Muscle layer of duodenum (tissue), 2 donors: ENCODE measurements at regions not wholly inside any gene's neighbourhood (a gene's known extent, or its start where the extent isn't known, plus 50 kb on each side); places are given as distances from the start of the nearest gene placed in this dataset.

Experiments
- H3K27ac ChIP-seq: one replicate; pipeline ENCODE4 v1.7.0; 2013; ENCODE audit warnings: mild to moderate bottlenecking, low read length
- H3K27me3 ChIP-seq: one replicate; pipeline ENCODE4 v1.7.0; 2013; ENCODE audit warnings: low read depth, mild to moderate bottlenecking, control low read depth, low read length
- H3K36me3 ChIP-seq, 2 donors: one replicate each; pipeline ENCODE4 v1.7.0; 2013; ENCODE audit warnings: low read length in 2 of 2, control low read depth in 1 of 2, mild to moderate bottlenecking in 1 of 2; ENCODE audit not compliant: insufficient read depth in 2 of 2, control insufficient read depth in 1 of 2
- H3K4me1 ChIP-seq, 2 donors: one replicate each; pipeline ENCODE4 v1.7.0; 2013; ENCODE audit warnings: low read length in 2 of 2, mild to moderate bottlenecking in 2 of 2, control low read depth in 1 of 2, moderate library complexity in 1 of 2; ENCODE audit not compliant: insufficient read depth in 2 of 2, control insufficient read depth in 1 of 2
- H3K4me3 ChIP-seq, 2 donors: one replicate each; pipeline ENCODE4 v1.7.0; 2013; ENCODE audit warnings: low read length in 2 of 2, low read depth in 1 of 2, mild to moderate bottlenecking in 1 of 2
- H3K9me3 ChIP-seq, 2 donors: one replicate each; pipeline ENCODE4 v1.7.0; 2013; ENCODE audit warnings: low read length in 2 of 2, control low read depth in 1 of 2, mild to moderate bottlenecking in 1 of 2; ENCODE audit not compliant: control insufficient read depth in 1 of 2
- donor health status: healthy.

GRCh38 chr3:159898147-159898546 lies 90.5 kb upstream of the IL12A start:
- peak overlapping the region; percentile 19 for H3K27ac ChIP-seq
- peaks cover 3 to 9% of the 10 kb centered on the region in 2 donors for H3K4me1 ChIP-seq

DNA sequence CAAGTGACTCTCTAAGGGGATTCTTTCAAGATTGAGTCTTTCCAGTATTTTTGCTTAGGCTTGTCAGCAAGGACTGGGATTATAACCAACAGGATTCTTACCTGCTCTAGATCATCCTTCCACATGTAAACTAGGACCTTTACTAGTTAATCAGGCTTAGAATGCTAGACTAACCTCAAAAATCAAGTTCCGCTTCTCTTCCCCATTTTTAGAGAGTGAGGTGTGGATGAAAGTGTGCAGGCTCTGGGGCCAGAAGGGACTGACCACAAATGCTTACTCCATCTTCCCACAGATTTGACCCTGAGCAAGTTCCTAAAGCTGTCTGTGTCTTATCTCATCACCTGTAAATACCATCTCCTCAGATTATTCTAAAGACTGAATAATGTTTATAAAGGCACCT lies 89.5 kb upstream of the IL12A start:
- Histone ChIP-seq H3K36me3 (peaks cover 2 to 3% of the 10 kb centered on the region in 2 donors), H3K4me1 (peaks cover 2 to 6% of the 10 kb centered on the region in 2 donors), H3K4me3 (no peak overlapping the region), H3K27me3 (no peaks in the 10 kb centered on the region), H3K27ac (no peak overlapping the region), H3K9me3 (no peaks in the 10 kb centered on the region)

More at GRCh38 chr3:159898147-159898546, 90.5 kb upstream of the IL12A start:
- no peak overlapping the region for H3K4me3 ChIP-seq
- peaks cover 2 to 11% of the 10 kb centered on the region in 2 donors for H3K36me3 ChIP-seq
- no peaks in the 10 kb centered on the region for H3K27me3 ChIP-seq
- H3K9me3 ChIP-seq: no peaks in the 10 kb centered on the region

DNA sequence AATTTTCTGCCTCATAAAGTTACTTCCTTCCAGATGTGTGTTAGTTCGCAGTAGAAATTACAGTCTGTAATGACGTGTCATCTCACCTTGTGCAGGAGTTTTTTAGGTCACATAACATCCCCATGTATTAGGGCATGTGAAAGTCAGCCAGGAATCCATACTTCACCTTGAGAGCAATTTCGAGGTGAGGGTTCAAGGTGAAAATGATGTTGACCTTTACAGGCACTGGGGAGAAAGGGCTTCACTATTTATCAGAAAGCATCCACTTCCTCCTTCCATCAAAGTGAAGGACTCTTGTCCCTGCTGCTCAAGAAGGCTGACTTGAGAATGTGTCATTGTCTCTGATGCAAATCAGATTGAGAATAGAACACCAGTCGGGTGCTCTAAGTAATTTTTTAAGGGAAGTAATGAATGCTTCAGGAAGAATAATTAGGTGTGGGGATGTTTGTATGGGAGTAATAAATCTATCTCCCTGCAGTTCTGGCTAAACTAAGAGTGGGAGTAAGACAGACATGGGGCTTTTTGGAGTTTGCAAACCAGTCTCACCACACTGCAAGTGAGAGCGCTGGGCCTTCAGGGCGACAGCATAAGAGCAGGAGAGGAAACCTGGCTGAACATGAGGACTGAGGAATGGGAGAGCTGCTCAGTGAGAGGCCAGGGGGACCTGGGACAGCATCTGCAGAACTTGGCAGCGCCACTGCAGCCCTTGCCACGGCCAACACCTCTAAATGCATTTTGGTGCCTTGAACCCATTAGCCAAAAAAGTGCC lies 85.9 kb upstream of the IL12A start:
- Histone ChIP-seq H3K27ac (no peak overlapping the region), H3K36me3 (peaks cover 0 to 2% of the 10 kb centered on the region in 2 donors)

GRCh38 chr3:159904455-159904854 lies 84.2 kb upstream of the IL12A start:
- Histone ChIP-seq H3K27me3 (no peaks in the 10 kb centered on the region), H3K9me3 (no peaks in the 10 kb centered on the region), H3K36me3 (no peaks in the 10 kb centered on the region), H3K4me1 (no peaks in the 10 kb centered on the region), H3K4me3 (no peak overlapping the region), H3K27ac (no peak overlapping the region)

More for the DNA sequence above, 85.9 kb upstream of the IL12A start:
- no peak overlapping the region for H3K4me3 ChIP-seq
- H3K27me3 ChIP-seq: no peaks in the 10 kb centered on the region
- no peaks in the 10 kb centered on the region for H3K4me1 ChIP-seq
- no peaks in the 10 kb centered on the region for H3K9me3 ChIP-seq

GRCh38 chr3:159904911-159905310 lies 83.7 kb upstream of the IL12A start:
- H3K27ac ChIP-seq: no peak overlapping the region
- H3K4me3 ChIP-seq: no peak overlapping the region
- no peaks in the 10 kb centered on the region for H3K9me3 ChIP-seq
- no peaks in the 10 kb centered on the region for H3K27me3 ChIP-seq
- H3K36me3 ChIP-seq: no peaks in the 10 kb centered on the region
- no peaks in the 10 kb centered on the region for H3K4me1 ChIP-seq

DNA sequence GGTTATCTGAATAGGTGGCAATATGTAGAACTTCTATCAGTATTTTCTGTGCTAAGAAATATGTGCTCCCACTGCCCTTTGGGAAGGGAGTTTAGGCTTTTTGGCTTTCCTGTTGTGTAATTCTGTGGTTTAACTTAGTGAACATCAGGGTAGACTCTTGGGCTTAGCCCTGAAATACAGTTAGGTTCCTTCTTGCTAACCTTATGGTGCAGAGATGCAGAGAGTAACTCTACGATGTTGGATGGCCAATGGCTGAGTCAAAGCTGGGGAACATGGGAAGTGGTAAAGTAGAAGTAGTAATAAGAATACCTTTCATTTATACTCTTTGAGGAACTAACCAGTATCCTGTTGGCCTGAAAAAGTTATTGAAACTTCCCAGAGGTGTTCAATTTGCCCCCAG lies 80.8 kb upstream of the IL12A start:
- H3K4me1 ChIP-seq: no peaks in the 10 kb centered on the region
- no peaks in the 10 kb centered on the region for H3K9me3 ChIP-seq
- H3K27ac ChIP-seq: no peak overlapping the region
- H3K36me3 ChIP-seq: no peaks in the 10 kb centered on the region
- H3K4me3 ChIP-seq: no peak overlapping the region
- H3K27me3 ChIP-seq: no peaks in the 10 kb centered on the region

GRCh38 chr3:159910991-159911663 lies 77.5 kb upstream of the IL12A start:
- no peaks in the 10 kb centered on the region for H3K9me3 ChIP-seq
- peak overlapping the region; percentile 47 to 56 for H3K4me3 ChIP-seq
- no peaks in the 10 kb centered on the region for H3K27me3 ChIP-seq
- H3K36me3 ChIP-seq: no peaks in the 10 kb centered on the region
- H3K4me1 ChIP-seq: peaks cover 0 to 3% of the 10 kb centered on the region in 2 donors
- H3K27ac ChIP-seq: peak overlapping the region; percentile 37

DNA sequence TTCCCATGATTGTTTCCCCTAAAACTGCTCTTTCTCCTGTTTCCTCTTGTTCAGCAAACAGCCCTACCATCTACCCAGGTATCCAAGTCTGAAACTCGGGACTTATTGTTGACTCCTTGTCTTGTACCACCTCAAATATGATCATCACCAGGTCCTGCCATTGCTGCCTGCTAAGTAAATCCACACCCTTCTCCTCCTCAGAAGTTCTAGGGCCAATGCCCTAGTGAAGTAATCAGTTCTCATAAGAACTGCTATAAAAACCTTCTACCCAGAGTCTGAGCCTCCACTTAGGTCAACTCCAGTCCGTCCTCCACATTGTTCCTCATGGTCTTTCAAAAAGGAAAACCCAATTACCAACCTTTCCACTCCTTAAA lies 77.0 kb upstream of the IL12A start:
- H3K36me3 ChIP-seq: no peaks in the 10 kb centered on the region
- no peaks in the 10 kb centered on the region for H3K27me3 ChIP-seq
- H3K4me3 ChIP-seq: peak overlapping the region; percentile 47 to 56
- no peaks in the 10 kb centered on the region for H3K9me3 ChIP-seq
- H3K4me1 ChIP-seq: peaks cover 0 to 3% of the 10 kb centered on the region in 2 donors
- H3K27ac ChIP-seq: peak overlapping the region; percentile 37

- Histone ChIP-seq H3K27ac (no peak overlapping the region), H3K4me1 (peaks cover 0 to 3% of the 10 kb centered on the region in 2 donors), H3K36me3 (no peaks in the 10 kb centered on the region), H3K27me3 (no peaks in the 10 kb centered on the region), H3K4me3 (no peak overlapping the region), H3K9me3 (no peaks in the 10 kb centered on the region)
Measured at GRCh38 chr3:159913712-159914414, 74.8 kb upstream of the IL12A start.

DNA sequence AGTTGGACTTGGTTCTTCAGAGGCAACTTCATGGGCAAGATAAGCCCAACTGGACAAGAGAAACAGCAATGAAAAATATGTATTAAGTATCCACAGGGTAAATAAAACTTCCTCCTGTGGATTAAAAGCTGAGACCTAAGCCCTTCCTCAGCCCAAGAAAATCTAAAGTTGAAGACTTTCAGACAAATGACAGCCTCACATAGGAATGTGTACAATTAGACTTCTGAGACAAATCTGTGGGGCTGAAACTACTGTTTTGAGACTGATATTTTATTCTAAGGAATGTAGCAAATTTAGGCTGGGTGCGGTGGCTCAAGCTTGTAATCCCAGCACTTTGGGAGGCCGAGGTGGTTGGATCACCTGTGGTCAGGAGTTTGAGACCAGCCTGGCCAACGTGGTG lies 74.2 kb upstream of the IL12A start:
- Histone ChIP-seq H3K9me3 (no peaks in the 10 kb centered on the region), H3K27ac (no peak overlapping the region), H3K36me3 (no peaks in the 10 kb centered on the region), H3K4me3 (no peak overlapping the region), H3K4me1 (peaks cover 0 to 3% of the 10 kb centered on the region in 2 donors), H3K27me3 (no peaks in the 10 kb centered on the region)

DNA sequence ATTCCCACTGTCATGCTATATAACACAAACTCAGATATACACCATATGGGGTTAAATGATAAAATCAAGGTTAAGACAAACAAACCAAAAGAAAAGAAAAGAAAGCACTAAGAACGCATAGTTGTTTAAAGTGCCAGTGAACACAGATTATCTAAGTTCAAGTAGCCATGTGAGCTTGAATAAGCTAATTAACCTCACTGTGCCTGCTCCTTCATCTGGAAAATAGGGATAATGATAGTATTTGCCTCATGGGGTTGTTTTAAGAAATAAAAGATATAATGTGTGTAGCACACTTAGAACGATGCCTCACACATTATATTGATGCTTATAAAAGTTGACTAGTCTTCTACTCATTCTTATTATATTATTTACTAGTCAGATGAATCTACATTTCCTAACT lies 72.6 kb upstream of the IL12A start:
- no peaks in the 10 kb centered on the region for H3K27me3 ChIP-seq
- peaks cover 0 to 3% of the 10 kb centered on the region in 2 donors for H3K4me1 ChIP-seq
- H3K36me3 ChIP-seq: no peaks in the 10 kb centered on the region
- H3K27ac ChIP-seq: no peak overlapping the region
- no peak overlapping the region for H3K4me3 ChIP-seq
- H3K9me3 ChIP-seq: no peaks in the 10 kb centered on the region
